IMR-90 (cell line): ENCODE measurements at regions not wholly inside any gene's neighbourhood (a gene's known extent, or its start where the extent isn't known, plus 50 kb on each side); places are given as distances from the start of the nearest gene placed in this dataset.

Experiments
- BHLHE40 ChIP-seq: fragments of 150-350 bp; IDR thresholded peaks from 2 replicates; pipeline ENCODE4 v1.6.1; 2016; ENCODE audit warnings: mild to moderate bottlenecking, low read depth, low read length
- CEBPB ChIP-seq: IDR thresholded peaks from 2 replicates; pipeline ENCODE4 v1.6.1; 2012; ENCODE audit warnings: low read depth, low read length, improper control_type of control experiment
- CHD1 ChIP-seq: IDR thresholded peaks from 2 replicates; pipeline ENCODE4 v1.6.1; 2012; ENCODE audit warnings: low read depth, low read length, improper control_type of control experiment
- CTCF ChIP-seq: conservative IDR thresholded peaks from 2 replicates; pipeline ENCODE4 v1.5.1; 2012; ENCODE audit warnings: mild to moderate bottlenecking, low read depth, low read length, improper control_type of control experiment
- ELK1 ChIP-seq: fragments of 150-350 bp; IDR thresholded peaks from 2 replicates; pipeline ENCODE4 v1.6.1; 2016; ENCODE audit warnings: low read depth, mild to moderate bottlenecking, low read length, moderate library complexity, borderline replicate concordance
- FOS ChIP-seq: fragments of 150-350 bp; IDR thresholded peaks from 2 replicates; pipeline ENCODE4 v1.6.1; 2016; ENCODE audit warnings: low read depth, low read length
- MAFK ChIP-seq: IDR thresholded peaks from 2 replicates; pipeline ENCODE4 v1.6.1; 2012; ENCODE audit warnings: low read depth, low read length, improper control_type of control experiment
- MAZ ChIP-seq: IDR thresholded peaks from 2 replicates; pipeline ENCODE4 v1.6.1; 2012; ENCODE audit warnings: low read depth, mild to moderate bottlenecking, low read length, improper control_type of control experiment, moderate library complexity, borderline replicate concordance
- MXI1 ChIP-seq: IDR thresholded peaks from 2 replicates; pipeline ENCODE4 v1.6.1; 2012; ENCODE audit warnings: low read depth, mild to moderate bottlenecking, low read length, moderate library complexity, borderline replicate concordance
- POLR2A ChIP-seq: IDR thresholded peaks from 2 replicates; pipeline ENCODE4 v1.6.1; 2012; ENCODE audit warnings: mild to moderate bottlenecking, low read depth, low read length
- RFX5 ChIP-seq: IDR thresholded peaks from 2 replicates; pipeline ENCODE4 v1.8.0; 2012; ENCODE audit warnings: low read depth, mild to moderate bottlenecking, low read length, moderate library complexity

- TF ChIP-seq POLR2A (no peak), CTCF (no peak), ELK1 (no peak), BHLHE40 (no peak), FOS (no peak), MAFK (no peak), CHD1 (no peak), CEBPB (no peak), RFX5 (no peak), MAZ (no peak), MXI1 (no peak)
These were observed 741.4 kb downstream of the HACE1 start for GRCh38 chr6:104118274-104118673.
